Smooth muscle cell (in vitro differentiated cells): ENCODE measurements at regions not wholly inside any gene's neighbourhood (a gene's known extent, or its start where the extent isn't known, plus 50 kb on each side); places are given as distances from the start of the nearest gene placed in this dataset.
"Not testable (repeated sequence)": the region's sequence is repeated elsewhere in the genome, so short reads cannot be mapped to it uniquely, and the experiment has no call there.

Experiments used
- DNase-seq: peaks from one replicate; lab custom pipeline; 2025; ENCODE audit not compliant: unreplicated experiment; lab: John Stamatoyannopoulos, UW
- H2AFZ ChIP-seq: fragments of 200-600 bp; sonication (generic); 2 replicates; pipeline ENCODE4 v1.6.0; 2016; ENCODE audit warnings: antibody characterized with exemption, low read depth, mild to moderate bottlenecking
- H3F3A ChIP-seq: fragments of 200-600 bp; sonication (generic); 2 replicates; pipeline ENCODE4 v1.6.0; 2017; ENCODE audit warnings: antibody characterized with exemption, low read depth
- H3K27ac ChIP-seq: fragments of 200-600 bp; sonication (generic); 2 replicates; pipeline ENCODE4 v1.5.1; 2016; ENCODE audit warnings: low read depth, mild to moderate bottlenecking
- H3K27me3 ChIP-seq: fragments of 200-600 bp; sonication (generic); 2 replicates; pipeline ENCODE4 v1.6.1; 2016; ENCODE audit warnings: low read depth, mild to moderate bottlenecking
- H3K36me3 ChIP-seq: fragments of 200-600 bp; sonication (generic); 2 replicates; pipeline ENCODE4 v1.5.1; 2016; ENCODE audit warnings: low read depth
- H3K4me1 ChIP-seq: fragments of 200-600 bp; sonication (generic); 2 replicates; pipeline ENCODE4 v1.5.1; 2016; ENCODE audit warnings: low read depth
- H3K4me2 ChIP-seq: fragments of 200-600 bp; sonication (generic); 2 replicates; pipeline ENCODE4 v1.6.0; 2016; ENCODE audit warnings: mild to moderate bottlenecking
- H3K4me3 ChIP-seq: fragments of 200-600 bp; sonication (generic); 2 replicates; pipeline ENCODE4 v1.5.1; 2016; ENCODE audit warnings: mild to moderate bottlenecking
- H3K79me2 ChIP-seq: fragments of 200-600 bp; sonication (generic); 2 replicates; pipeline ENCODE4 v1.6.0; 2016; ENCODE audit warnings: low read depth, mild to moderate bottlenecking
- H3K9ac ChIP-seq: fragments of 200-600 bp; sonication (generic); 2 replicates; pipeline ENCODE4 v1.6.0; 2016; ENCODE audit warnings: low read depth
- H3K9me3 ChIP-seq: fragments of 200-600 bp; sonication (generic); replicated peaks from 2 replicates; pipeline ENCODE4 v1.5.1; 2016; ENCODE audit warnings: low read depth
- H4K20me1 ChIP-seq: fragments of 200-600 bp; sonication (generic); 2 replicates; pipeline ENCODE4 v1.6.0; 2016; ENCODE audit warnings: low read depth
- WGBS: methylation state at CpG from one replicate; pipeline ENCODE4 v1.1.7; 2016; ENCODE audit warnings: low lambda C conversion rate; 5-methylcytosine and 5-hydroxymethylcytosine counted together
- TF ChIP-seq, protein P1 (sequence below): fragments of 200-600 bp; sonication (generic); IDR thresholded peaks from 2 replicates; pipeline ENCODE4 v1.5.1; 2017; ENCODE audit warnings: borderline replicate concordance, mild to moderate bottlenecking, antibody characterized with exemption; ENCODE audit not compliant: insufficient read depth, poor library complexity, severe bottlenecking

GRCh38 chr14:27881063-27881462 lies 885.5 kb upstream of the FOXG1 start:
- H4K20me1 ChIP-seq = no peaks in the 10 kb centered on the region
- no peaks in the 10 kb centered on the region for H3K79me2 ChIP-seq
- H3K9me3 ChIP-seq = no peaks in the 10 kb centered on the region
- DNase-seq = no peak
- TF ChIP-seq, protein P1, sequence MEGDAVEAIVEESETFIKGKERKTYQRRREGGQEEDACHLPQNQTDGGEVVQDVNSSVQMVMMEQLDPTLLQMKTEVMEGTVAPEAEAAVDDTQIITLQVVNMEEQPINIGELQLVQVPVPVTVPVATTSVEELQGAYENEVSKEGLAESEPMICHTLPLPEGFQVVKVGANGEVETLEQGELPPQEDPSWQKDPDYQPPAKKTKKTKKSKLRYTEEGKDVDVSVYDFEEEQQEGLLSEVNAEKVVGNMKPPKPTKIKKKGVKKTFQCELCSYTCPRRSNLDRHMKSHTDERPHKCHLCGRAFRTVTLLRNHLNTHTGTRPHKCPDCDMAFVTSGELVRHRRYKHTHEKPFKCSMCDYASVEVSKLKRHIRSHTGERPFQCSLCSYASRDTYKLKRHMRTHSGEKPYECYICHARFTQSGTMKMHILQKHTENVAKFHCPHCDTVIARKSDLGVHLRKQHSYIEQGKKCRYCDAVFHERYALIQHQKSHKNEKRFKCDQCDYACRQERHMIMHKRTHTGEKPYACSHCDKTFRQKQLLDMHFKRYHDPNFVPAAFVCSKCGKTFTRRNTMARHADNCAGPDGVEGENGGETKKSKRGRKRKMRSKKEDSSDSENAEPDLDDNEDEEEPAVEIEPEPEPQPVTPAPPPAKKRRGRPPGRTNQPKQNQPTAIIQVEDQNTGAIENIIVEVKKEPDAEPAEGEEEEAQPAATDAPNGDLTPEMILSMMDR = no peak
- H2AFZ ChIP-seq = no peak overlapping the region
- no peaks in the 10 kb centered on the region for H3F3A ChIP-seq
- no peaks in the 10 kb centered on the region for H3K36me3 ChIP-seq
- no peak overlapping the region for H3K4me3 ChIP-seq
- no peaks in the 10 kb centered on the region for H3K27me3 ChIP-seq
- no peak overlapping the region for H3K4me2 ChIP-seq
- no peak overlapping the region for H3K9ac ChIP-seq
- no peaks in the 10 kb centered on the region for H3K4me1 ChIP-seq
- no peak overlapping the region for H3K27ac ChIP-seq

DNA sequence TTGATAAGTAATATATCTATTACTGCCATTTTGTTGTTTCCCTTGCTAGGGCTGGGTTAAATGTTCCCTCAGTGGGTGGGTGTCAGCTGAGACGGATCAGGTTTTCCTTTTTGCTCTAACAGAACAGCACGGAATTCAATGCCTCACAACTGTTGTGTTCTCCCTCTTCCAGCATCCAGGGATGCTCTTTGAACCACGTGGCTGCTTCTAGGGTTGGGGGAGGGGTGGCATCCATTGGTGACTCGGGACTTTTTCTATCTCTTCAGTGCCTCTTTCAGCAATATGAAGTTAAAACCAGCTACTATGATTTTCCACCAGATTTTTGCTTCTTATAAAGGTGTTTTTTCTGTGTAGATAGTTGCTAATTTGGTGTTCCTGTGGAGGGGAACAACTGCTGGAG lies 884.9 kb upstream of the FOXG1 start:
- H3F3A ChIP-seq = no peaks in the 10 kb centered on the region
- DNase-seq = no peak
- H3K27ac ChIP-seq = no peak overlapping the region
- TF ChIP-seq, protein P1 = no peak
- 61% methylated on average over 4 of the region's 4 CpGs for WGBS
- H3K4me2 ChIP-seq = no peak overlapping the region
- no peak overlapping the region for H2AFZ ChIP-seq
- H3K4me1 ChIP-seq = no peaks in the 10 kb centered on the region
- H3K36me3 ChIP-seq = no peaks in the 10 kb centered on the region
- no peaks in the 10 kb centered on the region for H3K9me3 ChIP-seq
- H3K9ac ChIP-seq = no peak overlapping the region
- no peak overlapping the region for H3K4me3 ChIP-seq
- no peaks in the 10 kb centered on the region for H3K79me2 ChIP-seq
- no peaks in the 10 kb centered on the region for H4K20me1 ChIP-seq
- no peaks in the 10 kb centered on the region for H3K27me3 ChIP-seq

DNA sequence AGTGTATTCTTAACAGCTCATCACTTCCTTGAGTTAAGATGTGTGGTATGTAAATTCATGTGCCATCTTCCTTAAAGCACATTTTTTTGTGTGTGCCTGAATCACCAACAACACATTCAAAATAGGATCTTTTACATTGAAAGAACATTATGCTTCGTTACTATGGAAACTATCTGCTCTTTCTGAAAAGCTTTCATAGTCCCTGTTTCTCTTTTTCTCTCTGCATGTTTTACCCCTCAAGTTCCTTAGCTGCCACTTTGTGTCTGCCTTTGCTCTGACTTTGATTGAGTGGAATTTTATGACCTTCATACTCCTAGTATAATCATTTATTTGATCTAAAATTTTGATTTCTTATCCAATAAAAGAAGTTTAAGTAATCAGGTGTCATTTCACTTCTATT lies 880.3 kb upstream of the FOXG1 start:
- H3F3A ChIP-seq = no peaks in the 10 kb centered on the region
- no peaks in the 10 kb centered on the region for H4K20me1 ChIP-seq
- H3K27ac ChIP-seq = no peak overlapping the region
- no peaks in the 10 kb centered on the region for H3K9me3 ChIP-seq
- H3K9ac ChIP-seq = no peak overlapping the region
- DNase-seq = no peak
- no peak overlapping the region for H3K4me2 ChIP-seq
- no peaks in the 10 kb centered on the region for H3K4me1 ChIP-seq
- no peak overlapping the region for H2AFZ ChIP-seq
- H3K36me3 ChIP-seq = no peaks in the 10 kb centered on the region
- WGBS = 91% methylated on average over 1 of the region's 1 CpG
- no peak overlapping the region for H3K4me3 ChIP-seq
- TF ChIP-seq, protein P1 = no peak
- no peaks in the 10 kb centered on the region for H3K79me2 ChIP-seq
- H3K27me3 ChIP-seq = no peaks in the 10 kb centered on the region

DNA sequence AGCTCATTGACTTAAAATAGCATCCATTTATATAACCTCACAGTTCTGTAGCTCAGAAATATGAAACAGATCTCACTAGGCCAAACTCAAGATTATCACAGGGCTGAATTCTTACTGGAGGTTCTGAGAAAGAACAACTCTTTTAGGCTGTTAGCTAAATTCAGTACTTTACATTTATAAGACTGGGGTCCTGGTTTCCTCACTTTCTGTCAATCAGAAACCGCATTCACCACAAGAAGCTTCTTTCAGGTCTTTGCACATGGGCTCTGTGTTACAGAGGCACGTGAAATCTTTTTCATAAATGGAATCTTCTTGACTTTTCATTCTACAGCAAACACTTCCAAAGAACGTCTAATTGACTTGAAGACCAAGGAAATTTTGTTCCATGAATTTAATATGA lies 876.3 kb upstream of the FOXG1 start:
- no peaks in the 10 kb centered on the region for H3K4me1 ChIP-seq
- no peaks in the 10 kb centered on the region for H3K9me3 ChIP-seq
- 81% methylated on average over 3 of the region's 3 CpGs for WGBS
- no peak overlapping the region for H2AFZ ChIP-seq
- TF ChIP-seq, protein P1 = no peak
- no peak overlapping the region for H3K4me3 ChIP-seq
- H3K9ac ChIP-seq = no peak overlapping the region
- H4K20me1 ChIP-seq = no peaks in the 10 kb centered on the region
- no peak for DNase-seq
- H3K27ac ChIP-seq = no peak overlapping the region
- no peaks in the 10 kb centered on the region for H3K27me3 ChIP-seq
- H3F3A ChIP-seq = no peaks in the 10 kb centered on the region
- no peak overlapping the region for H3K4me2 ChIP-seq
- no peaks in the 10 kb centered on the region for H3K79me2 ChIP-seq
- H3K36me3 ChIP-seq = no peaks in the 10 kb centered on the region

GRCh38 chr14:27908484-27908883 lies 858.1 kb upstream of the FOXG1 start:
- H3K9ac ChIP-seq, H3K27ac ChIP-seq, H3K79me2 ChIP-seq, H3K4me2 ChIP-seq, H3K27me3 ChIP-seq, H3K9me3 ChIP-seq, H3K36me3 ChIP-seq, H3F3A ChIP-seq, H3K4me1 ChIP-seq, H3K4me3 ChIP-seq, DNase-seq, H4K20me1 ChIP-seq, H2AFZ ChIP-seq: not testable (repeated sequence)
- WGBS = 90% methylated on average over 1 of the region's 1 CpG
